Dedifferentiated amniotic fluid mesenchymal stem cell (primary cell): ENCODE measurements at regions not wholly inside any gene's neighbourhood (a gene's known extent, or its start where the extent isn't known, plus 50 kb on each side); places are given as distances from the start of the nearest gene placed in this dataset.
A peak's percentile ranks its signal among the peaks of the same experiment; 100 is the strongest.

Experiments used
- DNase-seq: peaks from one replicate; pipeline ENCODE4 v3.0.0-alpha.2; 2016; ENCODE audit errors: extremely low spot score

DNA sequence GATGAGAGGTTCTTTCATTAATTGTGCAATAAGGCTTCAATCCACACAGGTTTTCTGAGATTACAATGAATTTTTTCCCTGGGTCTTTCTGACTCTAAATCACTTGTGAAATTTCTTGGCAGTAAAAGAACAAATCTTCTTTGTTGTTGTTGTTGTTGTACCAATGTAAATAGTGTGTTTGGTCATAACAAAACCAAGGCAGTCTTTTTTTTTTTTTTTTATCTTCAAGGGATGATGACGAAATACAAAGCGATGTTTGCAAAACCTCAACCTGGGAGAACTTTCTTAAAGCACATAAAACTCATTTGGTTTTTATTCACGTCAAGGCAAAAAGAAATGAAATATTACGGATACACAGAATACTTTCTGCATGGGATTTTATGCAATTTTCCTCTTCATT lies 462.0 kb downstream of the LIG4 start:
- no peak for DNase-seq

DNA sequence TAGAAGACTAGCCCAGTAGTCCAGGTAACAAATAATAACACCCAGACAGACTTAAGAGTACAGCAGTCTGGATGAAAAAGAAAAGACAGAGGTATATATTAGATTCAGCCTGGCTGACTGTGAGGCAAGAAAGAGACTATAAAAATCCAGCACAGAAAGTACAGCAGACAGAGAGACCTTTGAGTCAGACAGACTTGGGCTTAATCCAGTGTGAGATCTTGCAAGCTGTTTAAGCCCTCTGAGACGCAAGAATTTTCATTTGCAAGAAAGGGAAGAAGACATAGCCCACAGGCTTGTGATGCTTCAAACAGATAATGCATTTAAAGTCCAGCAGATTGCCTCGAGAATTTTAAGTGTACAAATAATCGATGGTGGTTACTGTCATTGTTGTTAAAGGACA lies 471.4 kb downstream of the LIG4 start:
- DNase-seq, result peak; percentile 45

GRCh38 chr13:107743526-107743925 lies 471.8 kb downstream of the LIG4 start:
- DNase-seq, result no peak

DNA sequence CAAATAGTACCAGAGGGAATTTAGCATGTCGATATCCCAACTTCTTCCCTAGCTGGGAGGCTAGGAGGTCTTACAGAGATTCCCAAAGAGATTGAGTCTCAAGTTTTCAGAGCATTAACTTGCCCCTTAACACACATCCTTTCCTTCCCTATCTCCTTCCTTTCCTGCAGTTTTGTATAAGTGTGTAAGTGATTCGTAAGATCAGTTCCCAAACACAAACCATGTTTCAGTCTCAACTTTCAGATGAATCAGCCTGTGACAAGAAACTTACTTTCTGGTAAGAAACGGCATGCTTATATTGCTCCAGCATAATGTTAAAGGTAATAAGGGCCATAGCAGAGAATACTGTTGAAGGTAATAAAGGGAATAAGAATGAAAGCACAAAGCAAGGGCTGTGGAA lies 472.2 kb downstream of the LIG4 start:
- DNase-seq, result no peak

DNA sequence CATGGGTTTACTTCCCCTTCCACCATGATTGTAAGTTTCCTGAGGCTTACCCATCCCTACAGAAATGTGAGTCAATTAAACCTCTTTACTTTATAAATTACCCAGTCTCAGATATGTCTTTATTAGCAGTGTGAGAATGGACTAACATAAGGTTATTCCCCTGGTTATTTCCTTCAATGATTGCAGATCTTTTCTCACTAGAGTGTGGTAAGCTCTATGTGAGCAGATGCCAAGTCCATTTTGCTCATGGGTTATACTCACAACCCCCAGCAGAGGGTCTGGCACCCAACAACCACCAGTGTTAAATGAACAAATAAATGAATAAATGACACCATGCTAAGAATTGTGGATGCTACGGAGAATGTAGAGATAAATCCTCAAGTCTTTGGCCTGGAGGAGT lies 472.8 kb downstream of the LIG4 start:
- DNase-seq, result no peak

- DNase-seq, result no peak
These were observed 477.3 kb downstream of the LIG4 start for GRCh38 chr13:107738004-107738403.

DNA sequence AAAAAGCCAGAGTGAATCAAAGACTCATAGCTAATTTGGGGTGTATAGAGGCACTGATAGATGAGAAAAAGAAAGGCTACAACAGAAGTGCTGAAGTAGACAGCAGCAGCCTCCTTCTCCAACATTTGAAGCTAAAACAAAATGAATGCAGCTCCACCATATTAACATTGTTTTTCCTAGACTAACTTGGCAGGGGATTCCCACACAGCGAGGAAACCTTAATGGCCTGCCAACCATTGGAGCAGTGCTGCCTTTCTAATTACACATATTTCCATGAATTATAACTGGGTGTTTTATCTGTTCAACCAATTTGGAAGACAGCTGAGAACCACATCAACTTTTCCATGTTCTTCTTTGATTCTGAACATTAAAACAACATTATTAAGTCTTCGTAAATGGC lies 478.6 kb downstream of the LIG4 start:
- no peak for DNase-seq

- DNase-seq, result no peak
These were observed 479.2 kb downstream of the LIG4 start for GRCh38 chr13:107736170-107736569.

DNA sequence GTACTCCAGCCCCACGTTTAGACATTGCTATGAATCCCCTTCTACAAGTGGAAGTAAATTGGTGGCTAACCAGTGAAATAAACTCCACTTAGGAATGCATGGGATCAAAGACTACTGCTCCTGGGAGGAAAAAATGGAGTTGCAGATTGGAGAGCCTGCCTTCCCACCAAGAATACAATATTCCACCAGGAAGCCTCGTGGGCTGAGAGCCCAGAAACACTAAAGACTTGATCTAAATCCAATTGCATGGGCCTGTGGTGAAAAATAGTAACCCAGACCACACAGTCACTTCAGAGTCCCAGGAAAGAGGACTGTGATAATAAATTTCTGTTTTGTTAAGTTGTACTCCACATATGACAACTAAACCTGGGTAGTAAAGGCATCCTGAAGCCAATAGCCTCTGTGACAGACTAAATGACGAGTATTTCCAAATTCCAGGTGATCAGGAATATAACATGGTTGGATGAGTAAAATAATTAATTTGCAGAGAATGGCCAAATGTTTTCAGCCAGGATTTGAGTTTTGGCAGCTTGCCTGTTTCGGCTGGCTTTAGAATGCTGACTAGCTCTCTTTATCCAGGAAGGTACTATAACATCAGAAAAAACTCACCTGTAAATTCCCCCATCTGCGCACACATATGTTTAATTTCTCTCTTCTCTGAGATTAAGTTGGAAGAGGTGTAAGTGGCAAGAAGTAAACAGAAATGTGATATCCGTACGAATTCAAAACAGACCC lies 480.3 kb downstream of the LIG4 start:
- no peak for DNase-seq

- no peak for DNase-seq
These were observed 482.1 kb downstream of the LIG4 start for GRCh38 chr13:107733276-107733675.

GRCh38 chr13:107730813-107731212 lies 484.5 kb downstream of the LIG4 start:
- peak; percentile 67 for DNase-seq

- DNase-seq, result no peak
These were observed 494.0 kb downstream of the LIG4 start for GRCh38 chr13:107721125-107721869.

- no peak for DNase-seq
These were observed 498.6 kb downstream of the LIG4 start for GRCh38 chr13:107716741-107717140.

GRCh38 chr13:107716241-107716640 lies 499.1 kb downstream of the LIG4 start:
- no peak for DNase-seq

DNA sequence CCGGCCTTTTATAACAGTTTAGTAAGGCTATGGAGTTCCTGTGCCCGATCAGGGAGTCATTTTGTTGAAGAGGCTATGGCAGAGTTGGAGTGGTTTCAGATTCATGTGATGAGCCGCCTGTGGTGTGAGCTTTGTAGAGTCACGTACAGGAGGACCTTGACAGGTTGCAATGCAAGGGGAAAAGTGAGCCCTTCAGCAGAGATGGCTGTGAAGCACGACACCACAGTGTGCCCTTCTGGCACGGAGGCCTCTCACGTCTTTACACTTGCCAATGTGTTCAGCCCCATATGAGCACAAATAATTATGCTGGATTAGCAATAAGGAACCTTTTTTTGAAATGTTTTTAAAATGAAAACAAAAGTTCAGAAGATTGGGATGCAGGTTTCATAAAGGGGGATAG lies 499.8 kb downstream of the LIG4 start:
- no peak for DNase-seq

GRCh38 chr13:107713314-107713713 lies 502.0 kb downstream of the LIG4 start:
- DNase-seq, result no peak

DNA sequence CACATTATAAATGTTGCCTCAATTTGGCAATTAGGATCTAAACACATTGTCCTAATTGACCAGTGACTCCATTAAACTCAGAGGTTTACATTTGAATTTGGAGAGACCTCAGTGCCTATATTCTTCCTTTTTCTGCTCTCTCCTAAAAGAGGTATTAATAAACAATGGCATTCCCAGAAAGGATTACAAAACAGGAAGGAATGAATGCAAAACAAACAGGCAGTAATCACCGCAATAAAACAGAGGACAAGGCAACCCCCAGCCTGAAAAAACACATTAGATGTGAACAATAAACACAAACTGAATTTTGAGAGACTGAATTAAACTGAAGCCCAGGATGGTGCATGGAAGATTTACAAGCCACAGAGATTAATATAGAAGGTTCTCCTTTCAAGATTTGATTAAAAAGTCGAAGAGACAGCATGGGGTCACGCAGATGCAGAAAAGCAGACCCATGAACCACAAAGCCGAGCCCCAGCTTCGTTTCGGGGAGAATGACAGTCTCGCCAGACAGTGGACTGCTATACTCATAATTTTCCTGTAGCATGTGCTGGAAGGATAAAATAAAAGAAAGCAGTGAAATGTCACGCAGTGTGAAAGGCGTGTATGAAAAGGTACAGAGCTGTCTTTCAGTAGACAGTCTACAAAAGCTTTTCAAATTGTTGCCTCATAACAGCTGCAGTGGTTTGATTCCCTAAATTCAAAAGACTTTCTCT lies 503.0 kb downstream of the LIG4 start:
- no peak for DNase-seq

DNA sequence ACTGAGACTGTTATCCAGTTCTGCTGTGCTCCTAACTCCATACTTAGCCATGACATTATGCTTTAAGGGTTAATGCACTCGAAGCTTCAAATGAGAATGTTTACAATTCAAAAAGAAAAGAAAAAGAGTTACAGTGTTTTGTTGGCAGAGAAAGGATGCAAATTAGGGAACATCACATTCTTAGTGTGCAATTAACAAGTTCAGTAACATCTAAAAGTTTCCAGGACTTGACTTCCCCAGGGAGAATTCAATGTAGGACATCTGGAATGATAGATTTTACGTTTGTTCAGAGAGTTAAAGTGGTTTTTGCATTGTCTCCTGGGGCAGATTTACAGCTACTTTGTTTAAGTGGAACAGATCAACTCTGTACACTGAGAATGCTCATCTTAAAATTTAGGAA lies 525.2 kb downstream of the LIG4 start:
- no peak for DNase-seq

- DNase-seq, result no peak
These were observed 529.5 kb downstream of the LIG4 start for GRCh38 chr13:107685876-107686275.

GRCh38 chr13:107681600-107681999 lies 533.7 kb downstream of the LIG4 start:
- DNase-seq, result no peak

- DNase-seq, result no peak
These were observed 535.2 kb downstream of the LIG4 start for GRCh38 chr13:107680115-107680514.

- no peak for DNase-seq
These were observed 537.2 kb downstream of the LIG4 start for GRCh38 chr13:107678075-107678689.
